ENCODE measurements at regions not wholly inside any gene's neighbourhood (a gene's known extent, or its start where the extent isn't known, plus 50 kb on each side); places are given as distances from the start of the nearest gene placed in this dataset.

GRCh38 chr5:122236270-122237040 is 75.6 kb upstream of the SNCAIP start (continued):
- no peak for TF ChIP-seq CTCF (IDR thresholded peaks at IDR 0.05 in 2 of 3, conservative IDR thresholded peaks at IDR 0.05 in 1 of 3; ENCODE audit: borderline replicate concordance in 1 of 3, insufficient read depth in 1 of 3, low read depth in 2 of 3, low read length in 2 of 3)
- no peak for TF ChIP-seq SIN3A (IDR thresholded peaks at IDR 0.05; ENCODE audit: low read depth)

GRCh38 chr5:122237906-122238305 is 74.1 kb upstream of the SNCAIP start:
- intact Hi-C loops (cut with micrococcal nuclease) = no loop called here
- ATAC-seq = no peak
- H3K4me1 ChIP-seq (ENCODE audit: control insufficient read depth in 1 of 2, insufficient read depth in 2 of 2, low read length in 2 of 2) = no peaks in the 10 kb centered on the region
- H3K36me3 ChIP-seq (ENCODE audit: control insufficient read depth in 1 of 2, insufficient read depth in 2 of 2, low read length in 2 of 2) = no peaks in the 10 kb centered on the region
- no peak overlapping the region for H3K4me3 ChIP-seq (replicated peaks in 1 of 2; ENCODE audit: low read depth in 1 of 2, low read length in 2 of 2)
- H3K27me3 ChIP-seq (ENCODE audit: insufficient read depth, low read length) = no peaks in the 10 kb centered on the region
- no TSS peak for BruUV-seq (replicated peaks)
- TF ChIP-seq CTCF (IDR thresholded peaks at IDR 0.05 in 2 of 3, conservative IDR thresholded peaks at IDR 0.05 in 1 of 3; ENCODE audit: borderline replicate concordance in 1 of 3, insufficient read depth in 1 of 3, low read depth in 2 of 3, low read length in 2 of 3) (no peak), RAD21 (IDR thresholded peaks at IDR 0.05; ENCODE audit: low read depth) (no peak), EZH2phosphoT487 (IDR thresholded peaks at IDR 0.05; ENCODE audit: borderline replicate concordance) (no peak), ZBTB33 (IDR thresholded peaks at IDR 0.05; ENCODE audit: extremely low read depth, insufficient replicate concordance, low read length) (no peak), EZH2 (IDR thresholded peaks at IDR 0.05) (no peak), REST (IDR thresholded peaks at IDR 0.05; ENCODE audit: low read depth) (no peak), CEBPB (IDR thresholded peaks at IDR 0.05; ENCODE audit: low read depth) (no peak), CBX3 (IDR thresholded peaks at IDR 0.05; ENCODE audit: low read depth) (no peak), ZFX (IDR thresholded peaks at IDR 0.05) (no peak)
- no peak overlapping the region for H3K27ac ChIP-seq (ENCODE audit: low read depth, low read length)
- ChIA-PET POLR2A (no interaction called here), RAD21 (ENCODE audit: low non-redundant PET in 1 of 2, low total read pairs in 2 of 2, uncharacterized antibody in 2 of 2, unreplicated experiment in 2 of 2) (no interaction called here), CTCF (no interaction called here)
- H3K4me2 ChIP-seq (ENCODE audit: low read length) = no peak overlapping the region
- DNase-seq (ENCODE audit: low read depth, low spot score) = no peak
- no peak overlapping the region for H2AFZ ChIP-seq (ENCODE audit: low read depth, low read length, poor library complexity, severe bottlenecking)
- no peaks in the 10 kb centered on the region for H3K9me2 ChIP-seq (ENCODE audit: insufficient read depth)
- H3K79me2 ChIP-seq (ENCODE audit: insufficient read depth, low read length) = no peaks in the 10 kb centered on the region
- H3K9ac ChIP-seq (ENCODE audit: low read length) = no peak overlapping the region
- H4K20me1 ChIP-seq (ENCODE audit: insufficient read depth) = no peaks in the 10 kb centered on the region
- no peaks in the 10 kb centered on the region for H3K9me3 ChIP-seq (ENCODE audit: control insufficient read depth in 1 of 2, insufficient read depth in 1 of 2, low read depth in 1 of 2, low read length in 2 of 2)

Measured in HCT116 (cell line).